GM19239 (cell line): ENCODE measurements at regions not wholly inside any gene's neighbourhood (a gene's known extent, or its start where the extent isn't known, plus 50 kb on each side); places are given as distances from the start of the nearest gene placed in this dataset.
A peak's percentile ranks its signal among the peaks of the same experiment; 100 is the strongest.
"Not testable (repeated sequence)": the region's sequence is repeated elsewhere in the genome, so short reads cannot be mapped to it uniquely, and the experiment has no call there.

Experiments used
- DNase-seq: peaks from one replicate; pipeline ENCODE4 v3.0.0; 2011; ENCODE audit warnings: low spot score; ENCODE audit not compliant: insufficient read length
- FAIRE-seq: peaks from 2 replicates; lab custom pipeline; 2011; peaks lifted over from hg19 to GRCh38; lab: Jason Lieb, UNC

GRCh38 chr5:89711526-89711925, 698.0 kb downstream of the CETN3 start:
- no peak for DNase-seq
- no peak for FAIRE-seq

- FAIRE-seq (no peak), DNase-seq (no peak)
These were observed 699.5 kb downstream of the CETN3 start for GRCh38 chr5:89710006-89710405.

- no peak for FAIRE-seq
- DNase-seq: no peak
These were observed 701.7 kb downstream of the CETN3 start for GRCh38 chr5:89707891-89708290.

- no peak for FAIRE-seq
- no peak for DNase-seq
These were observed 702.8 kb downstream of the CETN3 start for GRCh38 chr5:89706731-89707130.

GRCh38 chr5:89703817-89704216, 705.7 kb downstream of the CETN3 start:
- no peak for FAIRE-seq
- DNase-seq: no peak

GRCh38 chr5:89698028-89698427, 711.5 kb downstream of the CETN3 start:
- no peak for DNase-seq
- FAIRE-seq: no peak

- no peak for FAIRE-seq
- no peak for DNase-seq
These were observed 712.0 kb downstream of the CETN3 start for GRCh38 chr5:89697581-89697980.

- no peak for FAIRE-seq
- DNase-seq: no peak
These were observed 714.2 kb downstream of the CETN3 start for GRCh38 chr5:89695371-89695770.

GRCh38 chr5:89694026-89694550, 715.5 kb downstream of the CETN3 start:
- DNase-seq: no peak
- no peak for FAIRE-seq

GRCh38 chr5:89690331-89690730, 719.2 kb downstream of the CETN3 start:
- DNase-seq (no peak), FAIRE-seq (no peak)

- no peak for FAIRE-seq
- DNase-seq: no peak
These were observed 723.3 kb downstream of the CETN3 start for GRCh38 chr5:89686081-89686765.

- DNase-seq: no peak
- no peak for FAIRE-seq
These were observed 732.9 kb downstream of the CETN3 start for GRCh38 chr5:89676634-89677033.

- FAIRE-seq (no peak), DNase-seq (no peak)
These were observed 736.5 kb downstream of the CETN3 start for GRCh38 chr5:89673019-89673418.

GRCh38 chr5:89668821-89669220, 740.7 kb downstream of the CETN3 start:
- DNase-seq (no peak), FAIRE-seq (no peak)

- FAIRE-seq (no peak), DNase-seq (no peak)
These were observed 747.1 kb downstream of the CETN3 start for GRCh38 chr5:89662499-89662898.

- no peak for DNase-seq
- no peak for FAIRE-seq
These were observed 755.9 kb upstream of the MEF2C start for GRCh38 chr5:89638871-89639270.

GRCh38 chr5:89634176-89634575, 751.2 kb upstream of the MEF2C start:
- DNase-seq, FAIRE-seq: not testable (repeated sequence)

GRCh38 chr5:89630064-89630463, 747.1 kb upstream of the MEF2C start:
- FAIRE-seq, DNase-seq: not testable (repeated sequence)

- FAIRE-seq (no peak), DNase-seq (no peak)
These were observed 746.1 kb upstream of the MEF2C start for GRCh38 chr5:89628876-89629635.

- FAIRE-seq: peak; percentile 48
- DNase-seq: no peak
These were observed 733.0 kb upstream of the MEF2C start for GRCh38 chr5:89615839-89616518.
